SK-N-SH treated with all-trans-retinoic acid at 6 μM for 48 hours (cell line): ENCODE measurements at regions not wholly inside any gene's neighbourhood (a gene's known extent, or its start where the extent isn't known, plus 50 kb on each side); places are given as distances from the start of the nearest gene placed in this dataset.

ENCODE experiments used
- ATAC-seq: fragments of 200-7000 bp; cut with Tn5 transposase; 3 replicates; pipeline ENCODE4 v1.9.1; 2020; ENCODE audit warnings: mild to moderate bottlenecking, moderate library complexity
- ARNTL ChIP-seq: fragments of 450-650 bp; formaldehyde crosslinking; IDR thresholded peaks from 2 replicates; pipeline ENCODE4 v1.5.0; 2020; ENCODE audit warnings: low read depth, mild to moderate bottlenecking, moderate library complexity, borderline replicate concordance
- BACH2 ChIP-seq: fragments of 250-450 bp; sonication (Bioruptor Pico); IDR thresholded peaks from 2 replicates; pipeline ENCODE4 v1.9.0; 2021; ENCODE audit warnings: mild to moderate bottlenecking, borderline replicate concordance
- CSDC2 ChIP-seq: fragments of 250-450 bp; sonication (Bioruptor Pico); IDR thresholded peaks from 2 replicates; pipeline ENCODE4 v1.5.0; 2020; ENCODE audit warnings: mild to moderate bottlenecking, moderate library complexity
- ESRRG ChIP-seq: fragments of 250-450 bp; sonication (Bioruptor Pico); IDR thresholded peaks from 2 replicates; pipeline ENCODE4 v1.6.1; 2021; ENCODE audit warnings: mild to moderate bottlenecking
- GLIS3 ChIP-seq: fragments of 250-450 bp; sonication (Bioruptor Pico); IDR thresholded peaks from 2 replicates; pipeline ENCODE4 v1.5.0; 2020; ENCODE audit warnings: mild to moderate bottlenecking, moderate library complexity
- ISL1 ChIP-seq: fragments of 250-450 bp; sonication (Bioruptor Pico); IDR thresholded peaks from 2 replicates; pipeline ENCODE4 v2.1.2; 2022; ENCODE audit warnings: mild to moderate bottlenecking, moderate library complexity
- PATZ1 ChIP-seq: fragments of 250-450 bp; sonication (Bioruptor Pico); IDR thresholded peaks from 2 replicates; pipeline ENCODE4 v1.8.0; 2020; ENCODE audit warnings: mild to moderate bottlenecking, moderate library complexity, borderline replicate concordance
- POU6F1 ChIP-seq: fragments of 250-450 bp; sonication (Bioruptor Pico); IDR thresholded peaks from 2 replicates; pipeline ENCODE4 v1.8.0; 2021; ENCODE audit warnings: low read depth, mild to moderate bottlenecking, moderate library complexity, borderline replicate concordance
- PPARA ChIP-seq: fragments of 250-450 bp; sonication (Bioruptor Pico); IDR thresholded peaks from 2 replicates; pipeline ENCODE4 v1.5.0; 2020; ENCODE audit warnings: mild to moderate bottlenecking, borderline replicate concordance
- SNAI2 ChIP-seq: fragments of 250-450 bp; sonication (Bioruptor Pico); IDR thresholded peaks from 2 replicates; pipeline ENCODE4 v1.5.0; 2020; ENCODE audit warnings: mild to moderate bottlenecking, moderate library complexity
- TCF4 ChIP-seq: fragments of 250-450 bp; sonication (Bioruptor Pico); IDR thresholded peaks from 2 replicates; pipeline ENCODE4 v1.8.0; 2021; ENCODE audit warnings: mild to moderate bottlenecking, moderate library complexity, borderline replicate concordance
- ZC3H10 ChIP-seq: fragments of 250-450 bp; sonication (Bioruptor Pico); IDR thresholded peaks from 2 replicates; pipeline ENCODE4 v1.5.1; 2021; ENCODE audit warnings: mild to moderate bottlenecking, moderate library complexity
- ZFP3 ChIP-seq: fragments of 250-450 bp; sonication (Bioruptor Pico); IDR thresholded peaks from 2 replicates; pipeline ENCODE4 v1.5.0; 2020; ENCODE audit warnings: mild to moderate bottlenecking, moderate library complexity
- ZFP30 ChIP-seq: fragments of 450-650 bp; formaldehyde crosslinking; IDR thresholded peaks from 2 replicates; pipeline ENCODE4 v1.5.0; 2022; ENCODE audit warnings: mild to moderate bottlenecking, moderate library complexity
- ZNF70 ChIP-seq: fragments of 450-650 bp; formaldehyde crosslinking; IDR thresholded peaks from 2 replicates; pipeline ENCODE4 v1.5.0; 2020; ENCODE audit warnings: mild to moderate bottlenecking, moderate library complexity
- TF ChIP-seq, protein P1 (sequence below): fragments of 250-450 bp; sonication (Bioruptor Pico); IDR thresholded peaks from 2 replicates; pipeline ENCODE4 v1.5.0; 2020; ENCODE audit warnings: mild to moderate bottlenecking, moderate library complexity
- TF ChIP-seq, protein P2 (sequence below): fragments of 250-450 bp; sonication (Bioruptor Pico); IDR thresholded peaks from 2 replicates; pipeline ENCODE4 v1.5.1; 2020; ENCODE audit warnings: low read depth, mild to moderate bottlenecking, moderate library complexity
- TF ChIP-seq, protein P3 (sequence below): fragments of 250-450 bp; sonication (Bioruptor Pico); IDR thresholded peaks from 2 replicates; pipeline ENCODE4 v1.5.1; 2021; ENCODE audit warnings: mild to moderate bottlenecking, moderate library complexity

DNA sequence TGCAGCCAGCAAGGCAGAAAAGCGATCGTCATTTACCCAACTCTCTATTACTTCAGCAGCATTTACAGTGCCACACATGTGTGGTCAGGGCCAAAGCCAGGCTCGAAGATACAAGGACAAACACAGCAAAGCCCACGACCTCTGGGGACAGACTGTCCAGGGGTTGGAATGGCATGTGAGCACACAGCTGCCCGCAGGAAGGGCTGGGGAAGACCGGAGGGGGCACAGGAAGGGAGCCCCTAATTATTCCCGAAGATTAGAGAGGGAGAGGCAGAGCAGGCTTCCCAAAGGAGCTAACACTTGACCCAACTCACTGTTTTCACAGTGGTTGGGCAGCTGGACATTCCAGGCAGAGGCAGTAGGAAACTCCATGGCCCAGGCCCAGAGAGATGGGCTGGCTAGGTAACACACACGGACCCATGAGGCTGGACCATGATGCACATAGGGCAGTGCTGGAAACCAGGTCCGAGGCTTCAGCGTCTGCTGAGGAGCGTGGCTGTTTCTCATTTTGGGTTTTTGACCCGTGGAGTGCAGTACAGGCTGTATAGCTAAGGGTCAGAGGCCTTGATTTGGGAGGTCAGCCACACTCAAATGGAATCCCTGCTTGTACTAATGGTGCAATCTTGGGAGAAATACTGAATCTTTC is 179.8 kb downstream of the FOXO1 start:
- ATAC-seq = no peak

GRCh38 chr13:40488869-40489391 is 177.5 kb downstream of the FOXO1 start:
- TF ChIP-seq, protein P1, sequence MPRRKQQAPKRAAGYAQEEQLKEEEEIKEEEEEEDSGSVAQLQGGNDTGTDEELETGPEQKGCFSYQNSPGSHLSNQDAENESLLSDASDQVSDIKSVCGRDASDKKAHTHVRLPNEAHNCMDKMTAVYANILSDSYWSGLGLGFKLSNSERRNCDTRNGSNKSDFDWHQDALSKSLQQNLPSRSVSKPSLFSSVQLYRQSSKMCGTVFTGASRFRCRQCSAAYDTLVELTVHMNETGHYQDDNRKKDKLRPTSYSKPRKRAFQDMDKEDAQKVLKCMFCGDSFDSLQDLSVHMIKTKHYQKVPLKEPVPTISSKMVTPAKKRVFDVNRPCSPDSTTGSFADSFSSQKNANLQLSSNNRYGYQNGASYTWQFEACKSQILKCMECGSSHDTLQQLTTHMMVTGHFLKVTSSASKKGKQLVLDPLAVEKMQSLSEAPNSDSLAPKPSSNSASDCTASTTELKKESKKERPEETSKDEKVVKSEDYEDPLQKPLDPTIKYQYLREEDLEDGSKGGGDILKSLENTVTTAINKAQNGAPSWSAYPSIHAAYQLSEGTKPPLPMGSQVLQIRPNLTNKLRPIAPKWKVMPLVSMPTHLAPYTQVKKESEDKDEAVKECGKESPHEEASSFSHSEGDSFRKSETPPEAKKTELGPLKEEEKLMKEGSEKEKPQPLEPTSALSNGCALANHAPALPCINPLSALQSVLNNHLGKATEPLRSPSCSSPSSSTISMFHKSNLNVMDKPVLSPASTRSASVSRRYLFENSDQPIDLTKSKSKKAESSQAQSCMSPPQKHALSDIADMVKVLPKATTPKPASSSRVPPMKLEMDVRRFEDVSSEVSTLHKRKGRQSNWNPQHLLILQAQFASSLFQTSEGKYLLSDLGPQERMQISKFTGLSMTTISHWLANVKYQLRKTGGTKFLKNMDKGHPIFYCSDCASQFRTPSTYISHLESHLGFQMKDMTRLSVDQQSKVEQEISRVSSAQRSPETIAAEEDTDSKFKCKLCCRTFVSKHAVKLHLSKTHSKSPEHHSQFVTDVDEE (CRISPR knock-in tag) = no peak
- TF ChIP-seq ZFP3 (CRISPR knock-in tag) = no peak
- TF ChIP-seq POU6F1 (CRISPR knock-in tag) = no peak
- no peak for TF ChIP-seq GLIS3 (CRISPR knock-in tag)
- TF ChIP-seq ZFP30 (CRISPR knock-in tag) = no peak
- no peak for TF ChIP-seq BACH2
- TF ChIP-seq PATZ1 = no peak
- no peak for TF ChIP-seq ARNTL (CRISPR knock-in tag)
- no peak for TF ChIP-seq CSDC2 (CRISPR knock-in tag)
- TF ChIP-seq SNAI2 (CRISPR knock-in tag) = no peak
- TF ChIP-seq, protein P2, sequence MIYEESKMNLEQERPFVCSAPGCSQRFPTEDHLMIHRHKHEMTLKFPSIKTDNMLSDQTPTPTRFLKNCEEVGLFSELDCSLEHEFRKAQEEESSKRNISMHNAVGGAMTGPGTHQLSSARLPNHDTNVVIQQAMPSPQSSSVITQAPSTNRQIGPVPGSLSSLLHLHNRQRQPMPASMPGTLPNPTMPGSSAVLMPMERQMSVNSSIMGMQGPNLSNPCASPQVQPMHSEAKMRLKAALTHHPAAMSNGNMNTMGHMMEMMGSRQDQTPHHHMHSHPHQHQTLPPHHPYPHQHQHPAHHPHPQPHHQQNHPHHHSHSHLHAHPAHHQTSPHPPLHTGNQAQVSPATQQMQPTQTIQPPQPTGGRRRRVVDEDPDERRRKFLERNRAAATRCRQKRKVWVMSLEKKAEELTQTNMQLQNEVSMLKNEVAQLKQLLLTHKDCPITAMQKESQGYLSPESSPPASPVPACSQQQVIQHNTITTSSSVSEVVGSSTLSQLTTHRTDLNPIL (CRISPR knock-in tag) = no peak
- no peak for TF ChIP-seq ISL1
- no peak for TF ChIP-seq ZC3H10 (CRISPR knock-in tag)
- TF ChIP-seq ESRRG (CRISPR knock-in tag) = no peak
- TF ChIP-seq PPARA (CRISPR knock-in tag) = no peak
- ATAC-seq = no peak

More for the DNA sequence above, 179.8 kb downstream of the FOXO1 start:
- TF ChIP-seq ESRRG (CRISPR knock-in tag) (no peak), ZFP3 (CRISPR knock-in tag) (no peak), SNAI2 (CRISPR knock-in tag) (no peak)
- TF ChIP-seq, protein P3, sequence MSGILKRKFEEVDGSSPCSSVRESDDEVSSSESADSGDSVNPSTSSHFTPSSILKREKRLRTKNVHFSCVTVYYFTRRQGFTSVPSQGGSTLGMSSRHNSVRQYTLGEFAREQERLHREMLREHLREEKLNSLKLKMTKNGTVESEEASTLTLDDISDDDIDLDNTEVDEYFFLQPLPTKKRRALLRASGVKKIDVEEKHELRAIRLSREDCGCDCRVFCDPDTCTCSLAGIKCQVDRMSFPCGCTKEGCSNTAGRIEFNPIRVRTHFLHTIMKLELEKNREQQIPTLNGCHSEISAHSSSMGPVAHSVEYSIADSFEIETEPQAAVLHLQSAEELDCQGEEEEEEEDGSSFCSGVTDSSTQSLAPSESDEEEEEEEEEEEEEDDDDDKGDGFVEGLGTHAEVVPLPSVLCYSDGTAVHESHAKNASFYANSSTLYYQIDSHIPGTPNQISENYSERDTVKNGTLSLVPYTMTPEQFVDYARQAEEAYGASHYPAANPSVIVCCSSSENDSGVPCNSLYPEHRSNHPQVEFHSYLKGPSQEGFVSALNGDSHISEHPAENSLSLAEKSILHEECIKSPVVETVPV = no peak

- ATAC-seq = no peak
- TF ChIP-seq ZFP30 (CRISPR knock-in tag) (no peak), ZNF70 (no peak), TCF4 (CRISPR knock-in tag) (no peak)
- TF ChIP-seq, protein P3 = no peak
These were observed 176.2 kb downstream of the FOXO1 start for GRCh38 chr13:40490086-40490758.
